D721Med (cell line): ENCODE measurements at regions not wholly inside any gene's neighbourhood (a gene's known extent, or its start where the extent isn't known, plus 50 kb on each side); places are given as distances from the start of the nearest gene placed in this dataset.
"Not testable (repeated sequence)": the region's sequence is repeated elsewhere in the genome, so short reads cannot be mapped to it uniquely, and the experiment has no call there.

Source experiments
- DNase-seq: peaks from one replicate; pipeline ENCODE4 v3.0.0; 2011; ENCODE audit warnings: low spot score; ENCODE audit not compliant: insufficient read length
- FAIRE-seq: peaks from 2 replicates; lab custom pipeline; 2011; peaks lifted over from hg19 to GRCh38; lab: Jason Lieb, UNC
- CTCF ChIP-seq: IDR thresholded peaks from 2 replicates; pipeline ENCODE4 v1.5.1; 2012; ENCODE audit warnings: mild to moderate bottlenecking, control low read depth; ENCODE audit not compliant: insufficient read depth; ENCODE audit errors: missing control alignments

- DNase-seq (no peak), FAIRE-seq (no peak)
- TF ChIP-seq CTCF: no peak
Measured at GRCh38 chr5:112535356-112535755, 116.3 kb upstream of the EPB41L4A start.

- not testable (repeated sequence) for FAIRE-seq, DNase-seq
Measured at GRCh38 chr5:112544558-112544957, 125.5 kb upstream of the EPB41L4A start.

- no peak for TF ChIP-seq CTCF
- no peak for DNase-seq
- no peak for FAIRE-seq
Measured at GRCh38 chr5:112546946-112547592, 128.0 kb upstream of the EPB41L4A start.

DNA sequence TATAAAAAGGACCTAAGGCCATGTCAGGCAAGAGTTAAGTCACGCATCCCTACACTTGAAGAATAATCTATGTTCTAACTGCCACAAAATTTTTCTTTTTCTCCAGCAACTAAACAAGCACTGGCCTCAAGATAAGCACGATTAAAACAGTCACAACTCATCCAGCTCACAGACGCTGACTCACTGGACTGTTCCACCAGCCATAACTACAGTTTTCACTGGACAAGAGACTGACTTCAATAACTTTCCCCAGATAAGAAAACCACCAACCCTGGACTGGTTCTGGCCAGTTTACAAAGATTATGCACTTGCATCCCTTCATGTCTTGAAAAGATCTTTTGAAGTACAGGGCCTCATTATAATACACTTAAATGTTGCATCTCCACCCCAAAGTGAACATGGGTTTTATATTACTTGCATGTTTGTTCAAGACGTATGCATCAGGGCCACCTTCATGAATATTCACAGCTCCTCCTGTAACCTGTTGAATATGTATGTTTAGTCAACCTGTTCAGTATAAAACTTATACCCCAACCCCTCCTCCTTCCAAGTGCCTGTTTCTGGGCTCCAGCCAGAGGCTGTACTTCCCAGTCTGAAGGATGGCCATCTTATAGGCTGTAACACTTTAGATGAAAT is 129.3 kb upstream of the EPB41L4A start:
- DNase-seq (no peak), FAIRE-seq (no peak)
- no peak for TF ChIP-seq CTCF

- DNase-seq (no peak), FAIRE-seq (no peak)
- no peak for TF ChIP-seq CTCF
Measured at GRCh38 chr5:112549127-112549526, 130.1 kb upstream of the EPB41L4A start.

DNA sequence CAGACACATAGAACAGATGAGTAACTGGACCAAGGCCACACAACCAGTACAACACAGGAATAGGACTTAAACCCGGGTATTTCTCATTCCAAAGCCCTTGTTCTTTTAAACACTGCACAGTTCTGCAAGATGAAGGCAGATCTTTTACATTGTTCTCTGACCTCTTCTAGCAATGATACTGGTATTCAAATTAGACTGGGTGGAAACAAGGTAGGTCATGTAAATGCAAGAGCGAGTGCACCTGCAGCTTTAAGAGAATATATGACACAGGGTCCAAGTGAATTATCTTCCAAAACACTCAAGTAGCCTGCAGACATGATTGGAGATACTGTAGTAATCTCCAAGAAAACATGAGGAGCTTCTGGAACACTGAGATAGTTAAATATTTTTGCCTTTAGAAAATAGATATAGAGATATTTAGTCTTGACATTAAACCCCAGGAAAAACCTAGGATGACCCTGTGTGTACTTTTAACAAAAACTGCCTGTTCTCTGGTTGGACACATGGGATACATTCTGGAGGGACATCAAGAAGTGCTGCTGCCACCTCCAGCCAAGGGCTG is 130.6 kb upstream of the EPB41L4A start:
- FAIRE-seq (no peak), DNase-seq (no peak)
- TF ChIP-seq CTCF: no peak

- FAIRE-seq: peak; percentile 88
- no peak for DNase-seq
- peak; percentile 71 for TF ChIP-seq CTCF
Measured at GRCh38 chr5:112551419-112552032, 132.4 kb upstream of the EPB41L4A start.
